ENCODE measurements at regions not wholly inside any gene's neighbourhood (a gene's known extent, or its start where the extent isn't known, plus 50 kb on each side); places are given as distances from the start of the nearest gene placed in this dataset.

- peak; percentile 73 to 75 for TF ChIP-seq BCL11A (IDR thresholded peaks at IDR 0.05; ENCODE audit: low read depth in 2 of 2, low read length in 2 of 2)
- TF ChIP-seq SP2 (IDR thresholded peaks at IDR 0.05; ENCODE audit: low read length), result no peak
Observed at GRCh38 chr16:72722552-72722951, 325.4 kb downstream of the ZFHX3 start (continued).
